ENCODE measurements at regions not wholly inside any gene's neighbourhood (a gene's known extent, or its start where the extent isn't known, plus 50 kb on each side); places are given as distances from the start of the nearest gene placed in this dataset.
A peak's percentile ranks its signal among the peaks of the same experiment; 100 is the strongest.

- no peak for DNase-seq
These were observed 89.1 kb upstream of the ALCAM start for GRCh38 chr3:105277656-105278055.

DNA sequence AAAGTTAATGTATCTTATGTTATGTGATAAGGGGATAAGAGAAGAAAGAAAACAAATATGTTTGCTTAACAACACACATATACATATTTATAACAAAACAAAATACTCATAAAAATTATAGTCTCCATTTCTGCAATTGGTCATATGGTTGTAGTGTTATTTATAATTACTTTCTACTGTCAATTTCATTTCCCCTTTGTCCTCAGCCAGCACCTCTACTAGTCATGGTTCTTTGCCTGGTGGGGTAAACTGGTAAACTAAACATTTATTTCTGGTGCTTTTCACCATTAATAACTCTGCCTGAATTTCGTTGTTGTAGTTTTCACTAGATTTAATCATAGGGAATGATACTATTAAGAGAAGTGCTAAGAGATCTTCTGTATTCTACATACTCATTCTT lies 88.0 kb upstream of the ALCAM start:
- no peak for DNase-seq

DNA sequence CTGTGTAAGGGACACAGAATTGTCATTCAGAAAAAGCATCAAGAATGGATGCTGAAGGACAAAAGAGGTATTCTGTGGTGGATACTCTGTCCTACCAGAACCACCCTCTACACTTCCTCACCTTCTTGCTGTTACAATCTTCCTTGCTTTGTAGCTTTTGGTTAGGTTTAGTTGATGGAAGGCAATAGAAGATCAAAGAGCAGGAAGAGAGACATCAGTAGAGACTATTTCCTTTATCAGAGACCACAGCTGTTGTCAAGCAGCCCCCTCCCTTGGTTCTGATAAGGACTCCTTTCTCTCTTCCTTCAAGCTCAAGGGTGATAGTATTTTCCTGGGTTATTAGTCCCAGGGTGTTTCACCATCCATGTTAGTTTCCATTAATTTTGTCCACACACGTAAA lies 84.7 kb upstream of the ALCAM start:
- no peak for DNase-seq

- DNase-seq = no peak
These were observed 81.8 kb upstream of the ALCAM start for GRCh38 chr3:105284876-105285275.

- no peak for DNase-seq
These were observed 81.0 kb upstream of the ALCAM start for GRCh38 chr3:105285653-105286241.

DNA sequence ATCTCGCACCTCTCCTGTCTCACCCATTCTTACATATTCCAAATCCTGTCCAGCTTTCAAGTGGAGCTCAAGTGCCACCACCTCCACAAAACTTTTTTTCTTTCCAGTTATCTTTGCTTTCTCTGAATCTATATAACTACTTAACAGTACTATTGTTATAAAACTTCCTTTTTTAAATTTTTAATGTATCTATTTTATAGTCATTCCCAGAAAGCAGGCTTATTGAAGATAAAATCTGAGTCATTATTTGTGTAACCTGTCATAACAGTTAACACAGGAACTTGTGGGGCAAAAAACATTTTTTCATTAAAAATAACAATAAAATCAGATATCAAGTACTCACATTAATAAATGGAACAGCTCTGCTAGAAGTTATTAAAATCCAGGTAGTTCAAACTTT lies 73.3 kb upstream of the ALCAM start:
- DNase-seq = no peak

DNA sequence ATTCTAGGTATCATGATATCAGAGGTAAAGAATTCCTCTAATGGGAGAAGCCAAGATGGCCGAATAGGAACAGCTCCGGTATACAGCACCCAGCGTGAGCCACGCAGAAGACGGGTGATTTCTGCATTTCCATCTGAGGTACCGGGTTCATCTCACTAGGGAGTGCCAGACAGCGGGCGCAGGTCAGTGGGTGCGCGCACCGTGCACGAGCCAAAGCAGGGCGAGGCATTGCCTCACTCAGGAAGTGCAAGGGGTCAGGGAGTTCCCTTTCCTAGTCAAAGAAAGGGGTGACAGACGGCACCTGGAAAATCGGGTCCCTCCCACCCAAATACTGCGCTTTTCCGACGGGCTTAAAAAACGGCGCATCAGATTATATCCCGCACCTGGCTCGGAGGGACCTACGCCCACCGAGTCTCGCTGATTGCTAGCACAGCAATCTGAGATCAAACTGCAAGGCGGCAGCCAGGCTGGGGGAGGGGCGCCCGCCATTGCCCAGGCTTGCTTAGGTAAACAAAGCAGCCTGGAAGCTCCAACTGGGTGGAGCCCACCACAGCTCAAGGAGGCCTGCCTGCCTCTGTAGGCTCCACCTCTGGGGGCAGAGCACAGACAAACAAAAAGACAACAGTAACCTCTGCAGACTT lies 70.4 kb upstream of the ALCAM start:
- peak; percentile 7 to 17 for DNase-seq

DNA sequence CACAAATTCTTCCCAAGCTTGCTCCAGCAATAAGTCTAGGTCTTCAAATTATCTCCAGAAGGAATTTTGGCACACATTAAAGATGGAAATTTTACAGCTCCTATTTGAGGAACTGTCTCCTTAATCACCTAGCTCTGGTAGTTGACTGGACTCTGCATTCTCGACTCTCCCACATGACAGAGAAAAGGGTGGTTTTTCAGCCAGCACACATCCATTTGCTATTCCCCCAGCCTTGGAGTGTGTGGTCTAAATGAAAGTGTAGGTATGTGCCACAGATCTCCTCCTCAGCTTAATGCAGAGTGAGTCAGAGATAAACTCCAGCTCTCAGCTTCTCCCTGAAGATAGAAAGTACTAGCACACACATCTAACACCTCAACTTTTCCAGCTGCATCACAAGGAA lies 62.2 kb upstream of the ALCAM start:
- no peak for DNase-seq

DNA sequence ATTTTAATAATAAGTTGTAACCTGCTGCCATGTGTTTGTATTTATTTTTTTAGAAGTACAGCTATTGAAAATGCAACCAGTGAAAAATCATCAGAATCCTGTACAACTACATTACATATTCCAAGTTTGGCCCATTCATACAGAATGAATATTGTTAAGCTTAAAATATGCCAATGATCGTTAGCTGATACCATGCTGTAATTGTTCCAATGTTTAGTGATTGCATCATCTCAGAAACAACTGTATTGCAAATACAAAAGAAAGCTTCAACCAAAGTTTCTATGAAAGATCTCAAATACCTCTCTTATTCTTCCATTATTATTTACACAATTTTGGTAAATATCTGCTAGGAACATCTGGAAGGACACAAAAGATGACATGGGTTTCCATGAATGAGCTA lies 51.6 kb upstream of the ALCAM start:
- no peak for DNase-seq

DNA sequence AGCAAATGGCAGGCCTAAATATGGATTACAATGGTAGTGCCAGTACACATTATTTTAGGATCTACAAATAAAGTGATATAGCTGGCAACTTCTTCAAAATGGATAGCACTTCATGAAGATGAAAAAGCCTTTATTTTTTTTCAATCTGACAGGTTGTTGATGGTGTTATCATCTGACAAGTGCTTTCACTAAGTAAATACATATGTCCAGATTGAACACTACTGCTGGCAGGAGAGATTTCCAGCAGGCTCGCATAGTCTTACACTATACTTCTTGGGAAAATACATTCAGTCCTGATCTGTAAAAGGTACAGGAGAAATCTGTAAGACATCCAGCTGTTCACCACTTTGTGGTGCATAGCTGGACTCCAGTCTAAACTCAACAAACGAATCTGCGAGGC lies 50.9 kb upstream of the ALCAM start:
- DNase-seq = no peak

DNA sequence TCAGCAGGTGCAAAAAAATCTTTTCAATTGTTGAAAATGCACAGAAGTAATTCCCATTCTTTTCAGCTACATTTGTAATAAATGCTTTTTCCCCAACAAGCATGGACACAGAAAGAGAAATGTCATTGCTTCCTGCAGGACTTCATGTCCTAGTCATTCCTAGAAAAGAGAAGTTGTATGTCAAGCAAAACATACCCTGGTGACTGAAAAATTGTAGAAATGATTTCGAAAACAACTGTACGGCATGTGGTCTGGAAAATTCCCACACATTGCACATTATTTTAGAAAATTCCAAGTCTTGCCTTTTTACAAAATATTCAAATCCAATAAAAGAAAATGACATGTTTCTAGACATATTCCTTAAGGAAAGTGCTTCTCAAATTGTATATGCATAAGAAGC lies 50.4 kb upstream of the ALCAM start:
- DNase-seq = no peak

Measured in NCI-H526 (cell line).